SU-DHL-6 (cell line): ENCODE measurements at regions not wholly inside any gene's neighbourhood (a gene's known extent, or its start where the extent isn't known, plus 50 kb on each side); places are given as distances from the start of the nearest gene placed in this dataset.

Source experiments
- H2AFZ ChIP-seq: fragments of 200-600 bp; sonication (generic); 2 replicates; pipeline ENCODE4 v1.6.1; 2014; ENCODE audit warnings: low read depth, mild to moderate bottlenecking, moderate library complexity, mixed read lengths, antibody characterized with exemption, low read length; ENCODE audit not compliant: severe bottlenecking
- H3F3A ChIP-seq: fragments of 200-600 bp; shearing (Covaris generic); 2 replicates; pipeline ENCODE4 v1.6.0; 2016; ENCODE audit warnings: antibody characterized with exemption, mild to moderate bottlenecking; ENCODE audit not compliant: insufficient read depth
- H3K27ac ChIP-seq: fragments of 200-600 bp; sonication (generic); 2 replicates; pipeline ENCODE4 v1.5.1; 2016; ENCODE audit warnings: low read depth, mild to moderate bottlenecking, low read length, moderate library complexity, mixed read lengths
- H3K27me3 ChIP-seq: fragments of 200-600 bp; sonication (generic), shearing (Covaris generic); 2 replicates; pipeline ENCODE4 v1.6.0; 2014; ENCODE audit warnings: mild to moderate bottlenecking, low read length
- H3K36me3 ChIP-seq: fragments of 200-600 bp; sonication (generic); 2 replicates; pipeline ENCODE4 v1.6.1; 2014; ENCODE audit warnings: mild to moderate bottlenecking, low read length, mixed read lengths
- H3K4me2 ChIP-seq: fragments of 300-600, 200-600 bp; shearing (Covaris generic), sonication (generic); 2 replicates; pipeline ENCODE4 v1.6.0; 2014; ENCODE audit warnings: low read length, low read depth, mild to moderate bottlenecking; ENCODE audit not compliant: poor library complexity, severe bottlenecking
- H3K4me3 ChIP-seq: fragments of 200-600 bp; sonication (generic); 2 replicates; pipeline ENCODE4 v1.5.1; 2014; ENCODE audit warnings: antibody characterized with exemption, low read length, mild to moderate bottlenecking, mixed read lengths; ENCODE audit not compliant: insufficient read depth, poor library complexity, severe bottlenecking
- H3K79me2 ChIP-seq: fragments of 200-600 bp; sonication (generic); 2 replicates; pipeline ENCODE4 v1.6.1; 2014; ENCODE audit warnings: mild to moderate bottlenecking, low read length, moderate library complexity; ENCODE audit not compliant: insufficient read depth
- H3K9ac ChIP-seq: fragments of 200-600 bp; sonication (generic); 2 replicates; pipeline ENCODE4 v1.7.0; 2014; ENCODE audit warnings: mild to moderate bottlenecking, low read length
- H3K9me2 ChIP-seq: fragments of 200-600 bp; sonication (generic); replicated peaks from 2 replicates; pipeline ENCODE4 v1.6.1; 2014; ENCODE audit warnings: low read length; ENCODE audit not compliant: insufficient read depth
- H3K9me3 ChIP-seq: fragments of 200-600 bp; sonication (generic); 2 replicates; pipeline ENCODE4 v1.6.1; 2014; ENCODE audit warnings: low read length, mixed read lengths; ENCODE audit not compliant: insufficient read depth
- H4K20me1 ChIP-seq: fragments of 200-600 bp; sonication (generic); 2 replicates; pipeline ENCODE4 v1.6.1; 2014; ENCODE audit warnings: low read depth, mild to moderate bottlenecking, antibody characterized with exemption, low read length, moderate library complexity, mixed read lengths
- EZH2phosphoT487 ChIP-seq: fragments of 200-600 bp; sonication (generic), shearing (Covaris generic); conservative IDR thresholded peaks from 2 replicates; pipeline ENCODE4 v1.6.1; 2018; ENCODE audit warnings: mild to moderate bottlenecking, antibody characterized with exemption, low read length, moderate library complexity, mixed read lengths
- TF ChIP-seq, protein P1 (sequence below): fragments of 200-600 bp; sonication (generic); IDR thresholded peaks from one replicate; pipeline ENCODE4 v1.5.1; 2017; ENCODE audit warnings: antibody characterized with exemption, mild to moderate bottlenecking, low read length, moderate library complexity; ENCODE audit not compliant: insufficient read depth, poor library complexity, severe bottlenecking

DNA sequence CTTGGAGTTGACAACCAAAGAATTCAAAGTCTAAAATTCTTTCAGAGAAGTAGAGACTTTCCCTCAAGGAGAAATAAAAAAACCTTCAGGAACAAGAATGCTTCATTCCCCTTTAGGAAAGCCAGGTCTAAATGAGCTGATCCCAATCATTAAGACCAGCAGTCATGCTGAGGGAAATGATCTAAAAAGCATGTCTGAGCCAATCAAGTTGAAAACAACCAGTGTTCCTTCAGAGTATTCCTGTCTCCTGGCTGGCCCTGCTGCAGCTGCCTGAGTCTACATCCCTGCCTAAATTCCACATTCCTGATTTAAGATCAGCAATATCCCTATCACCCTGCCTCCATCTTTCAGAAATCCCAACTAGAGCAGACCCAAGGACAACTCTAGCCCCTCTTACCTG is 244.5 kb downstream of the PLK2 start:
- no peaks in the 10 kb centered on the region for H3K9me2 ChIP-seq
- H3K79me2 ChIP-seq, result no peaks in the 10 kb centered on the region
- H3K27ac ChIP-seq, result no peak overlapping the region
- no peaks in the 10 kb centered on the region for H3K27me3 ChIP-seq
- H4K20me1 ChIP-seq, result no peaks in the 10 kb centered on the region
- H3K9me3 ChIP-seq, result no peaks in the 10 kb centered on the region
- no peak for TF ChIP-seq EZH2phosphoT487
- TF ChIP-seq, protein P1, sequence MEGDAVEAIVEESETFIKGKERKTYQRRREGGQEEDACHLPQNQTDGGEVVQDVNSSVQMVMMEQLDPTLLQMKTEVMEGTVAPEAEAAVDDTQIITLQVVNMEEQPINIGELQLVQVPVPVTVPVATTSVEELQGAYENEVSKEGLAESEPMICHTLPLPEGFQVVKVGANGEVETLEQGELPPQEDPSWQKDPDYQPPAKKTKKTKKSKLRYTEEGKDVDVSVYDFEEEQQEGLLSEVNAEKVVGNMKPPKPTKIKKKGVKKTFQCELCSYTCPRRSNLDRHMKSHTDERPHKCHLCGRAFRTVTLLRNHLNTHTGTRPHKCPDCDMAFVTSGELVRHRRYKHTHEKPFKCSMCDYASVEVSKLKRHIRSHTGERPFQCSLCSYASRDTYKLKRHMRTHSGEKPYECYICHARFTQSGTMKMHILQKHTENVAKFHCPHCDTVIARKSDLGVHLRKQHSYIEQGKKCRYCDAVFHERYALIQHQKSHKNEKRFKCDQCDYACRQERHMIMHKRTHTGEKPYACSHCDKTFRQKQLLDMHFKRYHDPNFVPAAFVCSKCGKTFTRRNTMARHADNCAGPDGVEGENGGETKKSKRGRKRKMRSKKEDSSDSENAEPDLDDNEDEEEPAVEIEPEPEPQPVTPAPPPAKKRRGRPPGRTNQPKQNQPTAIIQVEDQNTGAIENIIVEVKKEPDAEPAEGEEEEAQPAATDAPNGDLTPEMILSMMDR, result no peak
- no peak overlapping the region for H3K9ac ChIP-seq
- H3K36me3 ChIP-seq, result no peaks in the 10 kb centered on the region
- H3K4me2 ChIP-seq, result no peak overlapping the region
- H3K4me3 ChIP-seq, result no peak overlapping the region
- no peaks in the 10 kb centered on the region for H3F3A ChIP-seq
- H2AFZ ChIP-seq, result no peak overlapping the region

DNA sequence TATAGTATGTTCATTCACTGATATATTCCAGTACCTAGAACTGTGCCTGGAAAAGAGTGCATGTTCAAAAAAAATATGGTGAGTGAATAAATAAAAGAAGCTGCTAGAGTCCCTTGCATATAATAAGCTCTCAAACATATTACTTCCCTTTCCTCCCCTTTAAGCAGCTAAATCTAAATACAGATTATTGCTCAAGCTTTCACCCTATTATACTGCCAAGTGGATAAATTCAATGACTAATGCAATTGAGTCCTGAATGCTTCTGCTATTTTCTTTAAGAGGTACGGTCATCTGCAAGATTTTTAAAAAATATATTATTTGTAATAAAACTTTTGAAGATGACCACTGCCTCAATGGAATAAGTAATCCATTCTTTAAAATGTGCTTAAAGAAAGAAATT is 248.4 kb downstream of the PLK2 start:
- no peak for TF ChIP-seq EZH2phosphoT487
- TF ChIP-seq, protein P1, result no peak
- Histone ChIP-seq H3K4me2 (no peak overlapping the region), H2AFZ (no peak overlapping the region), H3K79me2 (no peaks in the 10 kb centered on the region), H3K9ac (no peak overlapping the region), H3K4me3 (no peak overlapping the region), H4K20me1 (no peaks in the 10 kb centered on the region), H3K27ac (no peak overlapping the region), H3F3A (no peaks in the 10 kb centered on the region), H3K36me3 (no peaks in the 10 kb centered on the region), H3K9me2 (no peaks in the 10 kb centered on the region), H3K9me3 (no peaks in the 10 kb centered on the region), H3K27me3 (no peaks in the 10 kb centered on the region)

DNA sequence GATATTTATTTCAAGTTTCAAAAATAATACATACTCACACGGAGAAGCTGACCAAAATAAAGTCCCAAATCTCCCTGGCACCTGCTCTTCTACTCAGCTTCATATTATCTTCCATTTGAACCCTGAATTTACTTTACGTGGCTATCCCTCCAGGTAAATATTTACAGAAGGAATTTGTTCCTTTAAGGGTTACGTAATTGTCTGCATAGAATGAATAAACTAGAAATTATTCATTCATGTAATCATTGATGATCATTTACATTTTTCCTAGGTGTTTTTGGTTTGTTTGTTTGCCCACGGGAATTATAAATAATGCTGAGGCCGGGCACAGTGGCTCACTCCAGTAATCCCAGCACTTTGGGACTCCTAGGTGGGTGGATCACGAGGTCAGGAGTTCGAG is 251.2 kb downstream of the PLK2 start:
- H3K79me2 ChIP-seq, result no peaks in the 10 kb centered on the region
- H3K9me2 ChIP-seq, result no peaks in the 10 kb centered on the region
- TF ChIP-seq EZH2phosphoT487, result no peak
- TF ChIP-seq, protein P1, result no peak
- no peaks in the 10 kb centered on the region for H3K9me3 ChIP-seq
- no peak overlapping the region for H3K4me2 ChIP-seq
- H3K27me3 ChIP-seq, result no peaks in the 10 kb centered on the region
- H3K9ac ChIP-seq, result no peak overlapping the region
- no peaks in the 10 kb centered on the region for H3F3A ChIP-seq
- H3K4me3 ChIP-seq, result no peak overlapping the region
- H3K27ac ChIP-seq, result no peak overlapping the region
- no peaks in the 10 kb centered on the region for H4K20me1 ChIP-seq
- H3K36me3 ChIP-seq, result no peaks in the 10 kb centered on the region
- no peak overlapping the region for H2AFZ ChIP-seq

DNA sequence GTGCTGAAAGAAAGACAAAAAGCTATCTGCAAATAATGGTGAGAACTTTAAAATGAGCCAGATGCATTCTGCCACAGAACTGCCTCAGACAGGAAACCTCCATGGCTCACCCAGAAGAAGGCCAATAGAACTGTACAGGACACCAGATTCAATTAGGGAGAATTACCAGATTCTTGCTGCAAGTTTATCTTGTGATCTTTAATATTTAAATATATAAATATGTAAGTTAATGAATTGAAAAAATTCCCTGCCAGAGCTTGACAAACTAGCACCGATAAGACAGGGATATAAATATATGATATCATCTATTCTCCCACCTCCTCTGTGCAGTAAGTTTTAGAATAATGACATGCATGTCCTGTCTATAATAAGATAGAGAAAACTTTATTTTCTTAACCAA is 252.8 kb downstream of the PLK2 start:
- H3K27me3 ChIP-seq, result no peaks in the 10 kb centered on the region
- no peak overlapping the region for H2AFZ ChIP-seq
- no peak overlapping the region for H3K4me2 ChIP-seq
- no peaks in the 10 kb centered on the region for H3K79me2 ChIP-seq
- H3K9me3 ChIP-seq, result no peaks in the 10 kb centered on the region
- H3K9me2 ChIP-seq, result no peaks in the 10 kb centered on the region
- no peaks in the 10 kb centered on the region for H3K36me3 ChIP-seq
- no peaks in the 10 kb centered on the region for H3F3A ChIP-seq
- H3K4me3 ChIP-seq, result no peak overlapping the region
- TF ChIP-seq, protein P1, result no peak
- no peak for TF ChIP-seq EZH2phosphoT487
- H3K27ac ChIP-seq, result no peak overlapping the region
- H4K20me1 ChIP-seq, result no peaks in the 10 kb centered on the region
- no peak overlapping the region for H3K9ac ChIP-seq
